SU-DHL-6 (cell line): ENCODE measurements at regions not wholly inside any gene's neighbourhood (a gene's known extent, or its start where the extent isn't known, plus 50 kb on each side); places are given as distances from the start of the nearest gene placed in this dataset.

Experiments used
- H2AFZ ChIP-seq: fragments of 200-600 bp; sonication (generic); 2 replicates; pipeline ENCODE4 v1.6.1; 2014; ENCODE audit warnings: low read depth, mild to moderate bottlenecking, moderate library complexity, mixed read lengths, antibody characterized with exemption, low read length; ENCODE audit not compliant: severe bottlenecking
- H3F3A ChIP-seq: fragments of 200-600 bp; shearing (Covaris generic); 2 replicates; pipeline ENCODE4 v1.6.0; 2016; ENCODE audit warnings: antibody characterized with exemption, mild to moderate bottlenecking; ENCODE audit not compliant: insufficient read depth
- H3K27ac ChIP-seq: fragments of 200-600 bp; sonication (generic); 2 replicates; pipeline ENCODE4 v1.5.1; 2016; ENCODE audit warnings: low read depth, mild to moderate bottlenecking, low read length, moderate library complexity, mixed read lengths
- H3K27me3 ChIP-seq: fragments of 200-600 bp; sonication (generic), shearing (Covaris generic); 2 replicates; pipeline ENCODE4 v1.6.0; 2014; ENCODE audit warnings: mild to moderate bottlenecking, low read length
- H3K36me3 ChIP-seq: fragments of 200-600 bp; sonication (generic); 2 replicates; pipeline ENCODE4 v1.6.1; 2014; ENCODE audit warnings: mild to moderate bottlenecking, low read length, mixed read lengths
- H3K4me2 ChIP-seq: fragments of 300-600, 200-600 bp; shearing (Covaris generic), sonication (generic); 2 replicates; pipeline ENCODE4 v1.6.0; 2014; ENCODE audit warnings: low read length, low read depth, mild to moderate bottlenecking; ENCODE audit not compliant: poor library complexity, severe bottlenecking
- H3K4me3 ChIP-seq: fragments of 200-600 bp; sonication (generic); 2 replicates; pipeline ENCODE4 v1.5.1; 2014; ENCODE audit warnings: antibody characterized with exemption, low read length, mild to moderate bottlenecking, mixed read lengths; ENCODE audit not compliant: insufficient read depth, poor library complexity, severe bottlenecking
- H3K79me2 ChIP-seq: fragments of 200-600 bp; sonication (generic); 2 replicates; pipeline ENCODE4 v1.6.1; 2014; ENCODE audit warnings: mild to moderate bottlenecking, low read length, moderate library complexity; ENCODE audit not compliant: insufficient read depth
- H3K9ac ChIP-seq: fragments of 200-600 bp; sonication (generic); 2 replicates; pipeline ENCODE4 v1.7.0; 2014; ENCODE audit warnings: mild to moderate bottlenecking, low read length
- H3K9me2 ChIP-seq: fragments of 200-600 bp; sonication (generic); replicated peaks from 2 replicates; pipeline ENCODE4 v1.6.1; 2014; ENCODE audit warnings: low read length; ENCODE audit not compliant: insufficient read depth
- H3K9me3 ChIP-seq: fragments of 200-600 bp; sonication (generic); 2 replicates; pipeline ENCODE4 v1.6.1; 2014; ENCODE audit warnings: low read length, mixed read lengths; ENCODE audit not compliant: insufficient read depth
- H4K20me1 ChIP-seq: fragments of 200-600 bp; sonication (generic); 2 replicates; pipeline ENCODE4 v1.6.1; 2014; ENCODE audit warnings: low read depth, mild to moderate bottlenecking, antibody characterized with exemption, low read length, moderate library complexity, mixed read lengths
- CTCF ChIP-seq: fragments of 200-600 bp; sonication (generic); IDR thresholded peaks from one replicate; pipeline ENCODE4 v1.5.1; 2017; ENCODE audit warnings: antibody characterized with exemption, mild to moderate bottlenecking, low read length, moderate library complexity; ENCODE audit not compliant: insufficient read depth, poor library complexity, severe bottlenecking
- EZH2phosphoT487 ChIP-seq: fragments of 200-600 bp; sonication (generic), shearing (Covaris generic); conservative IDR thresholded peaks from 2 replicates; pipeline ENCODE4 v1.6.1; 2018; ENCODE audit warnings: mild to moderate bottlenecking, antibody characterized with exemption, low read length, moderate library complexity, mixed read lengths

GRCh38 chr13:87607266-87607665 is 63.9 kb upstream of the SLITRK5 start:
- Histone ChIP-seq H3K27ac (no peak overlapping the region), H3K4me2 (no peak overlapping the region), H3K9ac (no peak overlapping the region), H3K27me3 (no peaks in the 10 kb centered on the region), H3K79me2 (no peaks in the 10 kb centered on the region), H3K36me3 (no peaks in the 10 kb centered on the region), H3F3A (no peaks in the 10 kb centered on the region), H2AFZ (no peak overlapping the region), H4K20me1 (no peaks in the 10 kb centered on the region), H3K9me3 (no peaks in the 10 kb centered on the region), H3K9me2 (no peaks in the 10 kb centered on the region), H3K4me3 (no peak overlapping the region)
- no peak for TF ChIP-seq EZH2phosphoT487
- no peak for TF ChIP-seq CTCF

- Histone ChIP-seq H3K79me2 (no peaks in the 10 kb centered on the region), H3F3A (no peaks in the 10 kb centered on the region), H3K27ac (no peak overlapping the region), H3K4me3 (no peak overlapping the region), H3K4me2 (no peak overlapping the region), H4K20me1 (no peaks in the 10 kb centered on the region), H3K9me3 (no peaks in the 10 kb centered on the region), H3K36me3 (no peaks in the 10 kb centered on the region), H3K9me2 (no peaks in the 10 kb centered on the region), H3K9ac (no peak overlapping the region), H3K27me3 (no peaks in the 10 kb centered on the region), H2AFZ (no peak overlapping the region)
- TF ChIP-seq CTCF (no peak), EZH2phosphoT487 (no peak)
Measured at GRCh38 chr13:87614276-87614675, 56.9 kb upstream of the SLITRK5 start.
